ENCODE measurements at regions not wholly inside any gene's neighbourhood (a gene's known extent, or its start where the extent isn't known, plus 50 kb on each side); places are given as distances from the start of the nearest gene placed in this dataset.

GRCh38 chr12:65534238-65534841 lies 255.9 kb downstream of the MSRB3 start:
- WGBS = 90% methylated on average over 8 of the region's 8 CpGs
- intact Hi-C loops (cut with DNase I) = no loop called here
- TF ChIP-seq POLR2A (IDR thresholded peaks at IDR 0.05; ENCODE audit: low read depth) = no peak
- Histone ChIP-seq H3K4me3 (no peak overlapping the region), H3K9me3 (peaks cover 0 to 10% (median 5%) of the 10 kb centered on the region in 4 donors), H3K27me3 (no peaks in the 10 kb centered on the region), H3K4me1 (peaks cover 0 to 16% (median 15%) of the 10 kb centered on the region in 4 donors), H3K27ac (replicated peaks in 1 of 4) (no peak overlapping the region), H3K36me3 (no peaks in the 10 kb centered on the region)
- no peak for DNase-seq (ENCODE audit: extremely low spot score)

- no peak for DNase-seq (ENCODE audit: extremely low spot score)
- H3K36me3 ChIP-seq = no peaks in the 10 kb centered on the region
- H3K4me1 ChIP-seq = peaks cover 0 to 16% (median 15%) of the 10 kb centered on the region in 4 donors
- TF ChIP-seq POLR2A (IDR thresholded peaks at IDR 0.05; ENCODE audit: low read depth) (no peak), CTCF (IDR thresholded peaks at IDR 0.05) (no peak)
- intact Hi-C loops (cut with DNase I) = no loop called here
- peaks cover 0 to 26% (median 20%) of the 10 kb centered on the region in 4 donors for H3K9me3 ChIP-seq
- H3K27me3 ChIP-seq = no peaks in the 10 kb centered on the region
- no peak overlapping the region for H3K4me3 ChIP-seq
- H3K27ac ChIP-seq (replicated peaks in 1 of 4) = peak overlapping the region in 1 of 4 donors; percentile 24
- whole genome bisulfite sequencing = 95% methylated on average over 2 of the region's 2 CpGs
Observed at GRCh38 chr12:65535946-65536345, 257.5 kb downstream of the MSRB3 start.

- Histone ChIP-seq H3K27ac (replicated peaks in 1 of 4) (peak overlapping the region; percentile 1 to 36 (median 14)), H3K4me1 (peaks cover 0 to 16% (median 15%) of the 10 kb centered on the region in 4 donors), H3K36me3 (no peaks in the 10 kb centered on the region), H3K9me3 (peaks cover 0 to 30% (median 22%) of the 10 kb centered on the region in 4 donors), H3K4me3 (no peak overlapping the region), H3K27me3 (no peaks in the 10 kb centered on the region)
- no peak for DNase-seq (ENCODE audit: extremely low spot score)
- WGBS = 64% methylated on average over 3 of the region's 3 CpGs
- intact Hi-C loops (cut with DNase I) = no loop called here
- TF ChIP-seq EP300 (IDR thresholded peaks at IDR 0.05) (no peak), POLR2AphosphoS5 (IDR thresholded peaks at IDR 0.05) (no peak), CTCF (IDR thresholded peaks at IDR 0.05) (no peak), POLR2A (IDR thresholded peaks at IDR 0.05; ENCODE audit: low read depth) (no peak)
Observed at GRCh38 chr12:65536351-65536750, 257.9 kb downstream of the MSRB3 start.

- intact Hi-C loops (cut with DNase I) = no loop called here
- H3K27me3 ChIP-seq = no peaks in the 10 kb centered on the region
- peak overlapping the region; percentile 5 to 47 (median 28) for H3K27ac ChIP-seq (replicated peaks in 1 of 4)
- peaks cover 0 to 33% (median 22%) of the 10 kb centered on the region in 4 donors for H3K9me3 ChIP-seq
- no peaks in the 10 kb centered on the region for H3K36me3 ChIP-seq
- TF ChIP-seq EP300 (IDR thresholded peaks at IDR 0.05) = no peak
- TF ChIP-seq POLR2A (IDR thresholded peaks at IDR 0.05; ENCODE audit: low read depth) = no peak
- TF ChIP-seq CTCF (IDR thresholded peaks at IDR 0.05) = no peak
- TF ChIP-seq POLR2AphosphoS5 (IDR thresholded peaks at IDR 0.05) = peak; percentile 53 to 74
- WGBS = 19% methylated on average over 6 of the region's 6 CpGs
- DNase-seq (ENCODE audit: extremely low spot score) = no peak
- H3K4me3 ChIP-seq = no peak overlapping the region
- H3K4me1 ChIP-seq = peaks cover 0 to 16% (median 15%) of the 10 kb centered on the region in 4 donors
Observed at GRCh38 chr12:65536876-65537681, 258.6 kb downstream of the MSRB3 start.

GRCh38 chr12:65537978-65538377 lies 259.5 kb downstream of the MSRB3 start:
- peaks cover 0 to 16% (median 15%) of the 10 kb centered on the region in 4 donors for H3K4me1 ChIP-seq
- H3K27me3 ChIP-seq = no peaks in the 10 kb centered on the region
- H3K27ac ChIP-seq (replicated peaks in 1 of 4) = peak overlapping the region in 1 of 4 donors; percentile 47
- 100% methylated on average over 1 of the region's 1 CpG for WGBS
- no peak for TF ChIP-seq CTCF (IDR thresholded peaks at IDR 0.05)
- no peak for TF ChIP-seq EP300 (IDR thresholded peaks at IDR 0.05)
- TF ChIP-seq POLR2A (IDR thresholded peaks at IDR 0.05; ENCODE audit: low read depth) = no peak
- no peak for TF ChIP-seq POLR2AphosphoS5 (IDR thresholded peaks at IDR 0.05)
- H3K4me3 ChIP-seq = no peak overlapping the region
- no peaks in the 10 kb centered on the region for H3K36me3 ChIP-seq
- peaks cover 0 to 33% (median 22%) of the 10 kb centered on the region in 4 donors for H3K9me3 ChIP-seq
- DNase-seq (ENCODE audit: extremely low spot score) = no peak
- intact Hi-C loops (cut with DNase I) = no loop called here
